ENCODE measurements at regions not wholly inside any gene's neighbourhood (a gene's known extent, or its start where the extent isn't known, plus 50 kb on each side); places are given as distances from the start of the nearest gene placed in this dataset.

- Histone ChIP-seq H3K4ac (ENCODE audit: low read depth, low read length) (no peak overlapping the region), H3K23me2 (ENCODE audit: insufficient read length, low read depth, low read length, poor library complexity, severe bottlenecking) (no peaks in the 10 kb centered on the region), H3K4me2 (ENCODE audit: insufficient read depth, insufficient read length, low read length) (no peak overlapping the region), H2BK15ac (ENCODE audit: low read depth, low read length) (no peak overlapping the region), H3K9me3 (ENCODE audit: control insufficient read depth, low read depth, low read length) (no peaks in the 10 kb centered on the region), H2BK12ac (ENCODE audit: insufficient read length, low read depth, low read length) (no peak overlapping the region), H4K20me1 (ENCODE audit: control insufficient read depth, insufficient read depth, insufficient read length) (no peaks in the 10 kb centered on the region), H2AFZ (ENCODE audit: low read length) (no peak overlapping the region), H3K27me3 (ENCODE audit: insufficient read depth, low read length) (no peaks in the 10 kb centered on the region), H3K79me1 (ENCODE audit: insufficient read depth, low read depth, low read length, poor library complexity, severe bottlenecking) (no peaks in the 10 kb centered on the region), H2BK20ac (ENCODE audit: low read depth, low read length, poor library complexity, severe bottlenecking) (no peak overlapping the region), H3K14ac (ENCODE audit: insufficient read depth, low read length) (no peak overlapping the region), H2BK5ac (ENCODE audit: insufficient read length, low read length) (no peak overlapping the region), H4K5ac (ENCODE audit: insufficient read length, low read depth, low read length) (no peak overlapping the region), H3K9ac (ENCODE audit: extremely low read depth, insufficient read length, low read length) (no peak overlapping the region), H3K23ac (ENCODE audit: insufficient read length, low read depth, low read length) (no peak overlapping the region), H2AK5ac (ENCODE audit: insufficient read length, low read length) (no peak overlapping the region), H4K8ac (replicated peaks; ENCODE audit: insufficient read length, low read depth, low read length) (no peak overlapping the region), H3T11ph (ENCODE audit: low read length) (no peak overlapping the region), H3K4me1 (ENCODE audit: insufficient read depth, low read length) (no peaks in the 10 kb centered on the region), H3K56ac (ENCODE audit: insufficient read length, low read depth, low read length) (no peak overlapping the region), H3K18ac (ENCODE audit: insufficient read length, low read depth, low read length) (no peak overlapping the region), H3K27ac (ENCODE audit: insufficient read length, low read depth, low read length) (no peak overlapping the region), H2BK120ac (ENCODE audit: low read depth, low read length, poor library complexity, severe bottlenecking) (no peak overlapping the region), H3K79me2 (ENCODE audit: insufficient read depth, low read length) (no peaks in the 10 kb centered on the region), H4K91ac (ENCODE audit: insufficient read length, low read depth, low read length) (no peak overlapping the region)
- Mint-ChIP-seq H3K27me3 (ENCODE audit: low read depth) (no peaks in the 10 kb centered on the region), H3K4me1 (0 out of 4 replicates have a peak, but pooled peaks cover 0 to 3% of the 10 kb centered on the region in 2 experiments), H3K36me3 (ENCODE audit: insufficient read depth in 1 of 3, low read depth in 3 of 3) (no peaks in the 10 kb centered on the region), H3K4me3 (no peak overlapping the region), H3K27ac (no peak overlapping the region), H3K9me3 (no peaks in the 10 kb centered on the region; a peak in 1 of 5 replicates)
- no CpG with 5 or more reads among the region's 3 CpGs for WGBS (ENCODE audit: extremely low coverage, insufficient read length, low lambda C conversion rate)
- TF ChIP-seq CTCF (conservative IDR thresholded peaks at IDR 0.05): no peak
- no peak for DNase-seq
These were observed 579.1 kb downstream of the DOK5 start for GRCh38 chr20:55054453-55054852.

Data from H9 (cell line).